T-helper 2 cell treated with Interferon-gamma antibody and Interleukin-4, amounts not matched to agents 5 μg/mL and 100 μg/mL, for 36 hours (primary cell): ENCODE measurements at regions not wholly inside any gene's neighbourhood (a gene's known extent, or its start where the extent isn't known, plus 50 kb on each side); places are given as distances from the start of the nearest gene placed in this dataset.
"Not testable (repeated sequence)": the region's sequence is repeated elsewhere in the genome, so short reads cannot be mapped to it uniquely, and the experiment has no call there.

ENCODE experiments used
- DNase-seq: peaks from one replicate; pipeline ENCODE4 v3.0.0; 2021; ENCODE audit warnings: low spot score
- H3K27ac Mint-ChIP-seq: one replicate; pipeline ENCODE4 v1.8.0; 2021; ENCODE audit warnings: mild to moderate bottlenecking, mixed read lengths
- H3K27me3 Mint-ChIP-seq: one replicate; pipeline ENCODE4 v1.8.0; 2021; ENCODE audit warnings: low read depth, mixed read lengths
- H3K36me3 Mint-ChIP-seq: one replicate; pipeline ENCODE4 v1.8.0; 2021; ENCODE audit warnings: low read depth, mixed read lengths
- H3K4me1 Mint-ChIP-seq: one replicate; pipeline ENCODE4 v1.8.0; 2021; ENCODE audit warnings: low read depth, mixed read lengths
- H3K4me3 Mint-ChIP-seq: one replicate; pipeline ENCODE4 v1.8.0; 2022; ENCODE audit warnings: mild to moderate bottlenecking, moderate library complexity, mixed read lengths
- H3K9me3 Mint-ChIP-seq: one replicate; pipeline ENCODE4 v1.8.0; 2021; ENCODE audit warnings: mixed read lengths

DNA sequence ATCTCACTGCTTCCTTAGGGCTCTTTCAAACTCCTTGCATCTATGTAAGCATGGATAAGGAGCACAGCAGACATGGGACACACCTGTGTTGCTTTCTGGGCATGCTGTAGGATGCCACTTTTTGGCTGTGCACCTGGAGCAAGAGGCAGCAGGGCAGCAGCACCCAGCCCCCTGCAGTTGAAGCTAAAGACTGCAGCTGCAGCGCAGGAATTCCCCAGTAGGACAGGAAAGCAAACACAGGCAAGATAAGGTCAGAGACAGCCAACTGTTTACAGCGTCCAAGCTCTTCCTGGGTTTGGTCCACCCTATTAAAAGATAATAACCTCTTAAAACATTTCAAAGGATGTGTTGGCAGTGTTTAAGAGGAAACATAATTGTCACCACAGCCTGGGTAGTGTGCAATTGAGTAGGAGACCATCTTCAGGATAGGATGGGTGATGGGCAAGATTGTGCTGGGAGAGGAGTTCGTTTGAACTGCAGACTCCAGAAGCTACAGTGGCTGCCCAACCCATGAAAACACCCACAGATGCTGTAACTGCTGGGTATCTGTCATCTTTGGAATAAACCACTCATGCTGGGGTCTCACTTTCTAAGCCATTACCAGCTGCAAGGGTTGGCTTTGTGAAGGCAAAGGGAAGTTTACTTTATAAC lies 242.3 kb upstream of the PLGLB1 start:
- H3K9me3 Mint-ChIP-seq, H3K4me3 Mint-ChIP-seq, DNase-seq, H3K27ac Mint-ChIP-seq, H3K36me3 Mint-ChIP-seq, H3K27me3 Mint-ChIP-seq: not testable (repeated sequence)
- H3K4me1 Mint-ChIP-seq: peaks cover 12% of the 10 kb centered on the region

DNA sequence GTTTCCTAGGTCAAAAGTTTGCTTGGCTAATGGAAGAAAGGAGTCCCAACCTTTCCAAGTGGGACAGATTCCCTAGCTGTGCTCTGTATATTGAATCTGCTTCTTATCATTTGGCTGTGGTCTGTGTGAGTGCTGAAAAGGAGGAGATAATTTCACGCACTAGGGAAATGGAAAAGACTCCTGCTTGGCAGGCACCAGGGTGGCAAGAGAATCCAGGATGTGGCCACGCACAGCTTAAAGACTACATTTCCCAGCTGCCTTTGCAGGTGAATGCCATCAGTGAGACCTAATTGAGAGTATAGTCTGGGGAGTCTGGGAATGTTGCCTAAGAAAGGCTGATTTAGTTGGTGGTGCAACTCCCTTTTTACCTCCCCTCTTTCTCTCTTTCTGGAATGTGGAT lies 253.5 kb upstream of the PLGLB1 start:
- not testable (repeated sequence) for H3K4me1 Mint-ChIP-seq, H3K27me3 Mint-ChIP-seq, H3K36me3 Mint-ChIP-seq, DNase-seq, H3K27ac Mint-ChIP-seq, H3K9me3 Mint-ChIP-seq, H3K4me3 Mint-ChIP-seq

DNA sequence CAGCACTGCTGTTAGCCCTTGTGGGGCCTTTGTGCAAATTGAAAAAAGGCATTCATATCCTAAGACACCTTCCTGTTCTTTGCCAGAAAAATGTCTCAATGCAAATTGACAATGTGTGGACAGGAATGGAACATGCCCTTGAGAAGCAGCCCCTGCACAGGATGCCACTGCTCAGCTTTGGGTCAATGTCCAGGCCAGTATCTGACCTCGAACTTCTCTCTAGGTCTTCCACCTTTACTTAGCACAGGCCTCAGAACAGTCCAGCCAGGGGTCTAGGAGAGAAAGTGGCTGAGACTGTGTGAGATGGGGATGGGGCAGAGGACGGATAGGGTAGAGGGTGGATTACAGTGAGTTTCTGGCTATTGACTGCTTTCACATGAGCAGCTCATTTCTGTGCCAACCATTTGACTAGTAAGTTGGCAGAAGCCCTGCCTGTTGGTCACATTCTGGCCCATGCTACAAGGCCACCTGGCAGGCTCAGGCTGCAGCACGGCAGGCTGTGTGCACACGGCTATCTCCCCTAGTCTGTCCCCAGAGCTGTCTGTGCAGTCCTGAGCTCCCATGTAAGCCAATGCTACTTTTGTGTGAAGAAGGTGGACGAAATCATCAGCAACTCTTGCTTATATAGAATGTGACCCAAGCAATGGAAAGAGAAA lies 254.5 kb upstream of the PLGLB1 start:
- not testable (repeated sequence) for H3K36me3 Mint-ChIP-seq, H3K27ac Mint-ChIP-seq, H3K4me1 Mint-ChIP-seq, DNase-seq, H3K4me3 Mint-ChIP-seq, H3K27me3 Mint-ChIP-seq, H3K9me3 Mint-ChIP-seq

DNA sequence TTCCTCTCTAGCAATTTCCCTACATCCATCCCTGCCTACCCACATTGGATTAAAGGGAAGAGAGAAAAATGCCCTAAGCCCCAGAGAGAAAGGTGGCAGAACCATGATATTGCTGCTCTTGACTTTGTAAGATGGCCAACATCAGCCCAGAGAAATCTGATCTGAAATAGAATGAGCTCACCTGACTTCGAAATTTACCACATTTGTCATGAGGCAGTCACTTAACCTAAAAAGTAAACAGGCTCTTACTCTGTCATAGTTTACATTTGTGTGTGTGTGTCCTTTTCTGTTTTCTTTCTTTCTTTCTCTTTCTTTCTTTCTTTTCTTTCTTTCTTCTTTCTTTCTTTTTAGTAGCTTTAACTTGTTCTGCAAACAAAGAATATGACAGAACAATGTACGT lies 255.0 kb upstream of the PLGLB1 start:
- DNase-seq, H3K4me3 Mint-ChIP-seq, H3K36me3 Mint-ChIP-seq, H3K27ac Mint-ChIP-seq, H3K4me1 Mint-ChIP-seq, H3K9me3 Mint-ChIP-seq, H3K27me3 Mint-ChIP-seq: not testable (repeated sequence)

DNA sequence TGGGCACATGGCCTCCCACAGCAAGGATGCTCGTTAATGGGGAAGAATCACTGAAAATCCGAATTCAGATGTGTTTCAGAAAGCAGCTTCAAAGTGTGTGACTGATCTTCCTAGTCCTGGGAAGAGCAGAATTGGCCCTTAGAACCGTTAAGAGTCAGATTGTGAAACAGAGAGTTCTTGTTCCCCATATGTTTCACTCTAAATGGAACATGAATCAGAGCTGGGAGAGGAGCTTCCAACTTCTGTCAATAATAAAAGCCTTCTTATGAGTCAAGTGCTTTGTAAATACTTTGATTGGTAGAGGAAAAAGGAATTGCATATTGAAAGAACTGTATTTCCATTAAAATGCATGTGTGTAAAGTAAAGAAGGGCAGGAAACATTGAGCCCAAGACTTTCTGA lies 256.1 kb upstream of the PLGLB1 start:
- not testable (repeated sequence) for H3K36me3 Mint-ChIP-seq, H3K9me3 Mint-ChIP-seq, DNase-seq, H3K27me3 Mint-ChIP-seq, H3K4me3 Mint-ChIP-seq, H3K4me1 Mint-ChIP-seq, H3K27ac Mint-ChIP-seq

DNA sequence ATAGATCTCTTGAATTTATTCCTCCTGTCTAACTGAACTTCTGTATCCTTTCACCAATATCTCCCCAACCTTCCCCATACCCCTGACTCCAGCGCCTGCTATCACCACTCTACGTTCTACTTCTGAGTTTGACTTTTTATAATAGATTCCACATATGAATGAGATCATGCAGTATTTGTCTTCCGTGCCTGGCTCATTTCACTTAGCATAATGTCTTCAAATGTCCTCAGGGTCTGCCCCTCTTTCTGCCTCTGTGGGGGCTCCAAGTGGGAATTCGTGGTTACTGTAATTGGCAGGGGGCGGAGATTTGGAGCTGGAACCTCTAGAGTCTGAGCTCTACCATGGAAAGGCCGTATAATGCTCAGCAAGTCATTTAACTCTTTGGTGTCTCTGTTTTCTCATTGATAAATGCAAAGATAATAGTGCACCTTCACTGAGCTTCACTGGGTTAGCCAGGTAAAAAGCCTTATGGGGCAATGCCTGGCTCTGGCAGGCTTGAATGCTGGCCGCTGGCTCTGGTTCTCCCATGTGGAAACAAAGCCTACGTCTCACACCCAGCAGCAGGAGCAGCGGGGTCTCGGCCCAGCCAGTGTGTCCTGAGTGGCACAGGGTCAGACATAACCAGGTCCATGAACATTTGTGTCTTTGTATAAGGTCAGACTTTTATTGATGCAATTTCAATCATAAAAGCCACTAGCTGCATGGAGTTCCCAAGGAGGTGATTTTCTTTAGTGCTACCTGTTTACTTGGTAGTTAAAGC lies 259.1 kb upstream of the PLGLB1 start:
- H3K4me1 Mint-ChIP-seq, H3K36me3 Mint-ChIP-seq, H3K4me3 Mint-ChIP-seq, H3K27me3 Mint-ChIP-seq, H3K27ac Mint-ChIP-seq, DNase-seq, H3K9me3 Mint-ChIP-seq: not testable (repeated sequence)

DNA sequence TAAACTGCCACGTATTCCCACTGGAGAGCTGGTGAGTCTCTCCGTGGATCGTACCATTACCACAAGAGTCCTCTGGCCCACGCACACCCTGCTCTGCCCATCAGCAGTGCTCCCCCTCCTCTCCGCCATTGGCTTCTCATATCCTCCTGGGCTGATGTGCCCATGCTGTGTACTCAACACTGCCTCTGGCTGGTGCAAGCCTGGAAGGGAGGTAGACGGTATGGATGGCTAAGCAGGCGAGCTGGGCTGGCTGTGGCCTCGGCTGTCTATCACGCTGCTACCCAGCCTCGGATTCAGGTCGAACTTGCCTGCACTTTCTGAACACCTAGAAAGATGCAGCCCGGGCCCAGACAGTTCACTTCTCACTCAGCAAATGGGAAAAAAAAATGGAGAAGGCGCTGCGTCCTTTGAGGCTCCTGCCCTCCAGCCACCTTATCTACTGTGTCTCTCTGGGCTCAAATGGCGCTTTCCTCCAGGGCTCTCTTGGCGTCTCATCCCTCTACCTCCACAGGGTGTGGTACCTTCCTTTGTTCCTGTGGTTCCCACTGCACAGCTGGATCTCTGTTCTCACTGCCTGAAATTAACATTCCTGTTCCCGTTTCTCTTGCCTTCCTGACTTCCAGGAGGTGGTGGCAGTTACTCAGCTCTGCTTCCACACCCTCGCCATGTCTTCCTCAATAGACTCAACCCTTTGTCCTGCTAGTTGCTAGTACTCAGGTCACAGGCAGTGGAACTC lies 262.3 kb upstream of the PLGLB1 start:
- not testable (repeated sequence) for H3K4me3 Mint-ChIP-seq, DNase-seq, H3K27ac Mint-ChIP-seq, H3K4me1 Mint-ChIP-seq, H3K27me3 Mint-ChIP-seq, H3K9me3 Mint-ChIP-seq, H3K36me3 Mint-ChIP-seq

DNA sequence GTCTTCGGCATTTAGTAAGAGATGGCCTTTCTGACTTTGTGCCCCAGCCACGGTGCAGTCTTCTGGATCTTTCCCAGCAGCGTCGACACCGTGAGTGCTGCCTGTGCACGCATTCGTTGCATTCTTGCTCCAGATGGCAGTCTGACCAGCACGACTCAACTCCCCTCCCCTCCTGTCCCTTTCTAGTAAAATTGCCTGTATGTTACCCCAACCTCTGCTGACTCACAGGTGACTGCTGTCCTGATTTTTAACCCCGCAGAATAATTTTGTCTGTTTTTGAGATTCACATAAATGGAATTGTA lies 262.8 kb upstream of the PLGLB1 start:
- H3K27me3 Mint-ChIP-seq, H3K4me1 Mint-ChIP-seq, H3K4me3 Mint-ChIP-seq, H3K27ac Mint-ChIP-seq, H3K36me3 Mint-ChIP-seq, H3K9me3 Mint-ChIP-seq, DNase-seq: not testable (repeated sequence)

DNA sequence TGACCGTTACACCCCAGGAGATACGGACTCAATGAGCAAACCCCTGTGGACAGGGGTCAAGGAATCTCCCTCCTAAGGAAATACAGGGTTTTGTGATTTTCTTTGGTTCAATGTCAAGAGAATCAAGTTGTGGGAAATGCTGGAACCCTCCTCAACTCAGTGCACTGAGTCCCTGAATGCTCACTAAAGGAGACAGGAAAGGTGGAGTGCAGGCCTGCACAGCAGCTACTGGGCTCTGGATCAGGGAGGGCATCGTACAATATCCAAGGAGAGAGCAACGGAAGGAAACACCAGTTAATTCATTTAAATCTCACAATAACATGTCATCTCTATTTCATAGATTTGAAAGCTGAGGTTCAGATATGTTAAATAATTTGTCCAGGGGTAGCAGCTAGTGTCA lies 263.5 kb upstream of the PLGLB1 start:
- H3K36me3 Mint-ChIP-seq, H3K4me1 Mint-ChIP-seq, H3K27me3 Mint-ChIP-seq, H3K27ac Mint-ChIP-seq, H3K4me3 Mint-ChIP-seq, H3K9me3 Mint-ChIP-seq, DNase-seq: not testable (repeated sequence)

DNA sequence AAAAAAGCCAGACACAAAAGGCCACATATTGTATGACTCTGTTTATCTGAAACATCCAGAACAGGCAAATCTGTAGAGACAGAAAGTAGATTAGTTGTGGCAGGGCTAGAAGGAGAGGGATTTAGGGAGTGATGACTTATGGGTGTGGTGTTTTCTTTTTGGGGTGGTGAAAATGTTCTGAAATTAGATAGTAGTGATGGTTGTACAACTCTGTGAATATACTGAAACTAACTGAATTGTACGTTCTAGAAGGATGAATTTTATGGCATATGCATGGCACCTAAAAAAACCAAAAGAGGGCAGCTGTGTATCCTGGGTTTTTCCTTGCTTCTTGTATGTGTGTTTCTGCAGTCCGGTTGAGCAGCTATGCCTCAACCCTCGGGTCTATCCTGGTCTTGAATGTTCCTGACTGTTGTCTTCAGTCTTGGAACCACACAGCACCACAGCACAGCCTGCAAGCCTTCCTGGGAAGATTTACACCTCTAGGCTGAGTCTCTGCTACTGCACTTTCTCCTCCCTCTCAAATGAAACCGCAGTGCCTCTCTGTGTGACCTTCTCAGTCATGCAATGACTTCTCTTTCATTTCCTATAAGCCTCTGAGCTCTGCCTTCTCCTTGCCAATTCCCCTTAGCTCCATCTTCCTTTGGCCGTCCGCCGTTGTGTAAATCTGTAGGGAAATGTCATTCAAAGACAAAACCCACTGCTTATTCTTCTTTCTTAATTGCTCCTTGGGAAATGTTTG lies 269.1 kb upstream of the PLGLB1 start:
- H3K4me3 Mint-ChIP-seq: peak overlapping the region; percentile 37
- H3K9me3 Mint-ChIP-seq, H3K27me3 Mint-ChIP-seq, H3K36me3 Mint-ChIP-seq, DNase-seq: not testable (repeated sequence)
- peak overlapping the region; percentile 66 for H3K27ac Mint-ChIP-seq
- H3K4me1 Mint-ChIP-seq: peaks cover 13% of the 10 kb centered on the region

DNA sequence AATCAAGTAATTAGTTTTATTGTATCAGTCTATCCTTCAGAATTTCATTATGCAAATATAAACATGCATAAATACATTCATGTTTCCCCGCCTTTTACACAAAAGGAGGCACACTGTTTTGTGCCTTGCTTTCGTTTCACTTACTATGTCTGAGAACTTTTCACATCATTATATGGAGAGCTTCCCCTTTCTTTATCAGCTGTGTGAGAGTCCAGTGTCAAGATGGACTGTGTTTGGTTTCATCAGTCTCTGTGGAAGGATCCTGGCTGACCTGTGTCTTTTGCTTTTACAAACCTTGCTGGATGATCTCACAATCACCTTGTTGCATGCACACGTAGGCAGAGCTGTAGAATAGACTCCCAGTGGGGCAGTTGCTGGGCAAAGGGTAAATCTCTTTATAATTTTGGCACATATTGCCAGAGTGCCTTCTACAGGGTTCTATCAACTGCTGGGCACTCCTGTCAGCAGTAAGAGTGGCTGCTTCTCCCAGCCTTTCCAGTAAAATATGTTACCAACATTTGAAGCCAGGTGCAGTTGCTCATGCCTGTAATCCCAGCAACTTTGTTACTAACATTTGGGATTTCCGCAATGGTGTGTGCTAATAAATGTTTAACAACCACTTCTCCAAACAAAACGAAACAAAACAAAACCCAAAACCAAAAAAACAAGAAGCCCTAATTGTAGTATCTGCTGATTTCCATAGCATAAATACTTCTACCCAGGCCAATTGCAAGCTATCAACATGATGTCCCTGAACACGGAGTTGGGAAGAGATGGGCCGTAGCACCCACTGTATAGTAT lies 270.0 kb upstream of the PLGLB1 start:
- not testable (repeated sequence) for H3K27me3 Mint-ChIP-seq, DNase-seq, H3K36me3 Mint-ChIP-seq, H3K9me3 Mint-ChIP-seq
- Mint-ChIP-seq H3K4me1 (peaks cover 13% of the 10 kb centered on the region), H3K4me3 (peak overlapping the region; percentile 21), H3K27ac (peak overlapping the region; percentile 36)

DNA sequence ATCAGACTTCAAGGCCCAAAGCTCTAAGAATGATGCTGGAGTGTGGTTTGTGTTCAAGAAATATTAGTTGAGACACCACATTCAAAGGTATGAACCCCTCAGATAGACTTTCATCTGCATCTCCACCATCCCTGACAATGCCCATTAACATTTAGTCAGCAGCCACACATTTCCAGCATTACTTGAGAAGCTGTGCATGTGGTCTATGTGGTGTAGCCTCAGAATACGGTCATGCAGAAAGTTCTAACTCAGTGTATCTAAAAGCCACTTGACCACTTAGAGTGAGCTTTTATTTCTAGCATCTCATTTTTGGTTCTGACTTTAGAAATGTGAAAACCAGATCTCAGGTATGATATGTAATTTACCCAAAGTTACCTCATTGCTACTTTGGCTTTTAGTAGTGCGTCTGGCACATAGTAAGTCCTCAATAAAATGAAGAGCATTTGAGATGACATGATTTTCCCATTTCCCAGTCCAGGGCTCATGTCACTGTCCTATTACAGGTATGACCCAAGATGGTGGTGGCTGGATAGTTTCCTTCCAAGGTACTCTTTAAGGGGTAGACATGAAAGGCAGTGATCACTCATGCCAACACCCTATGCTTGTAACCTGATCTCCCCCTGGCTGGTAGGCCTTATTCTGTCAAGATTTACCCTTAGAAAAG lies 272.4 kb upstream of the PLGLB1 start:
- not testable (repeated sequence) for H3K27ac Mint-ChIP-seq, H3K27me3 Mint-ChIP-seq, H3K9me3 Mint-ChIP-seq, H3K4me3 Mint-ChIP-seq, H3K36me3 Mint-ChIP-seq
- peak; percentile 27 for DNase-seq
- peaks cover 13% of the 10 kb centered on the region for H3K4me1 Mint-ChIP-seq

DNA sequence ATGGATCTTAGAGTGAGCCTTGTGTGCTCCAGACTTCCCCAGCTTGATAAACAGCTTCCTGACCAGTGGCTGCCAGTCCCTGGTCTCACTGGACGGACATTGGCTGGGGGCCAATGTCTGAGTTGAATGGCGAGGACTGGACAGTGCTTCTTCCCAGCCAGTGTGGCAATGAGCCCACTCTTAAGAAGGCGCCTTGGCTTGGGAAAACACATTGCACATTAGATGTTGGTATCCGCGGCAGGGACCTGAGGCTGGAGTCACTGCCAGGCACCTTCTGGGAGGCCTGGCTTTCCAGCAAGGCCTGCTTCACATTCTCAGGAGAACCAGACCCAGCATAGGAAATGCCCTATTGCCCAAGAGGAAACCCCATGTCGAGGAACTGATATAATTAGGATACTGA lies 273.5 kb upstream of the PLGLB1 start:
- not testable (repeated sequence) for H3K27ac Mint-ChIP-seq, H3K4me3 Mint-ChIP-seq
- peaks cover 13% of the 10 kb centered on the region for H3K4me1 Mint-ChIP-seq

More for the DNA sequence above, 273.5 kb upstream of the PLGLB1 start:
- not testable (repeated sequence) for DNase-seq, H3K27me3 Mint-ChIP-seq, H3K36me3 Mint-ChIP-seq, H3K9me3 Mint-ChIP-seq
